A204.1 (cell line): ENCODE measurements at regions not wholly inside any gene's neighbourhood (a gene's known extent, or its start where the extent isn't known, plus 50 kb on each side); places are given as distances from the start of the nearest gene placed in this dataset.
"Not testable (repeated sequence)": the region's sequence is repeated elsewhere in the genome, so short reads cannot be mapped to it uniquely, and the experiment has no call there.

Experiments
- FAIRE-seq: peaks from 2 replicates; lab custom pipeline; 2012; peaks lifted over from hg19 to GRCh38; lab: Jason Lieb, UNC

DNA sequence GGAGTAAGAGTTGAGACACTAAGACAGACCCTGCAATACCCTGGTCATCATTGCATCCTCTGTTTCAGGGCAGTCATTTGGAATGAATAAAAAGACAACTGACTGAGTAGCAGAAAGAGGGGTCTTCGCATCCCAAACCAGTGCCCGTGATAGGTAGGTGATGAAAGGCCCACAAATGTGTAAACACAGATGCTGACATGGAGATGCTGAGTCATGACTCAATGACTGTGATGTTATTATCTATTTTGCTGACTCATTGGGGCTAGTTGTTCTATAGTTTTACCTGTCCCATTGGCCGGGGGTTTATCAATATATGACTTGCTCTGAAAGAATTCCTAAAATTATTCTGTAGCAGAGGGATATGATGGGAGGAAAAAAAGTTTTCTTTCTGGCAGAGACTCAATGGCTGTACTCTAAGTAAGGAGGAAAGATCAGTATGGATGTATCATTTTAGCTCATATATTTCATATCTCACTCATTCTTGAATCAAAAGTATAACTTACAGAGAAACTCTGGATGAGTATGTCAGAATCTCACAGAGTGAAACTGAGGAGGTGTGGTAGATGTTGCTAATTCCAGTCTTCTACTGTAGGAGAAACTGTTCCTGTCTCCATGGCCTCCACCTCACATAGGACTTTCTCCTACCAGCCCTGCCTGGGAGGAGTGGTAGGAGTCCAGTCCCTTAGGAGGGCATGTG lies 119.9 kb upstream of the PREP start:
- FAIRE-seq: no peak

DNA sequence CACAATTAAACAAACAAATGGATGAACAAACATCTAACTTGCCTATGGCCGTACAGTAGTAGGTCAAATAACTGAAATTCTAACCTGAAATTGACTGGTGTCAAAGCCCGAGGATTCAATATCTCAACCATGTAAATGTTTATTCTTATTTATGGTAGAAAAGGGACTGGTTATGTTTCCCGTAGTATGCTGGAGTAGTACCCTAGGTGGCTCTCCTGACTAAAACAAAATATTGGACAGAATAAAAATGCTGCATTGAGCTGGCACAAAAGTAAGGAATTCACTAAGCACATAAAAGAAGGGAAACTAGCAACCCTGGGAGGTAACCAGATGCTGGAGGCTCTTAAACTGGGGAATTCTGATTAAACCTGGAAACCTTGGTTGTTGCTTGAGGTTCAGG lies 117.1 kb upstream of the PREP start:
- FAIRE-seq: no peak

DNA sequence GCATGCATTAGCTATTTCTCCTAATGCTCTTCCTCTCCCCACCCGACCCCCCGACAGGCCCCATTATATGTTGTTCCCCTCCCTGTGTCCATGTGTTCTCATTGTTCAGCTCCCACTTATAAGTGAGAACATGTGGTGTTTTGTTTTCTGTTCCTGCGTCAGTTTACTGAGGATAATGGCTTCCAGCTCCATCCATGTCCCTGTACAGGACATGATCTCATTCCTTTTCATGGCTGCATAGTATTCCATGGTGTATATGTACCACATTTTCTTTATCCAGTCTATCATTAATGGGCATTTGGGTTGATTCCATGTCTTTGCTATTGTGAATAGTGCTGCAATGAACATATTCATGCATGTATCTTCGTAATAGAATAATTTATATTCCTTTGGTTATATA lies 116.1 kb upstream of the PREP start:
- FAIRE-seq: not testable (repeated sequence)

DNA sequence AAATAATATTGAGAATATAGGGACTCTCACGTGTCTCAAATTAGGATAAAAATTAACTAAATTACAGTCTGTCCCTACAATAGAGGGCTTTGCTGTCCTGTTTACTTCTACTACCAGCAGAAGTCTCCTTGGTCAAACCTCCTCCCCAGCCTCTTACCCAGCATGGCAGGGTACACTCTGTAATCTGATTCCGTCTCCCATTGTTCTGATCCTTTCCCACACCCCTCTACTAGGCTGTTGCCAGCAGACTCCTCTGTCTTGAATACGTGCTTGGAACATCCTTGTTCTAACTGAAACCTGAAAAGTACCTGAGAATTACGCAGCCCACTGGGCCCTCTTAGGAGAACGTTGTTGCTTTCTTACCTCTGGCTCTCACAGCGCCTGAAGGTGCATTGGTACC lies 112.2 kb upstream of the PREP start:
- FAIRE-seq: no peak

DNA sequence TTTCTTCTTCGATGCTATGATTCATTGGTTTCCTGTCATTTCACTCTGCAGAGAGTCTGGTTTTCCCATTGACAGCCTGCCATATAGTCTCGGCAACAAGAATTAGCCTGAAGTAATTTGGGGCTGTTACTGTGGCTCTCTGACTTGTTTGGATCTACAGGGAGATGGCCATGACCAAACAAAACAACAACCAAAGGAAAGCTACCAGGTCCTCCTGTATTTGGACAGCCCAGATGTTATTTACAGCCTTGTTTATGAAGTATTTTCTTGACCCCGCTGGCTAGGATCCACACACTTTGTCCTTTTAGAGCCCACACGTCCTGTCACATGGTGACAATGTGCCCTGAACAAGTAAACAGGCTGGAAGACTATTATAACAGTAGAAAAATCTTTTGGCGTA lies 111.4 kb upstream of the PREP start:
- FAIRE-seq: no peak

DNA sequence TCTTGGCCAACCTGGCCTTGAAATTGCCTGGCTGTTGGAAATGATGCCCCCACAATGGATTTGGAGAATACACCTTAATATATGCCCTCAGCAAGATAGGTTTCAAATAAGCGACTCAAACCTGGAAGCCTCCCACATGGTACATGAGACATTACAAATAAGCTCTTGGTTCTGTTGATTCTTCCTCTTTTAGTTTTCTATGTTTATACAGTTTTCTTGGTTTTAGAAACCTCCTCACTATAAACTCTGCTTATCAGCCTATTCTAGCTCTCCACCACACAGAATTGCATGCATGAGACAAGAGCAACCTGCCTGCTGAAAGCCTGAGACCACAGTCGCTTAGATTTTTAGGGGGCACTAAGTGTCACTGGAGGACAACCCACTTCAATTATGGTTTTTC lies 108.8 kb upstream of the PREP start:
- FAIRE-seq: no peak

DNA sequence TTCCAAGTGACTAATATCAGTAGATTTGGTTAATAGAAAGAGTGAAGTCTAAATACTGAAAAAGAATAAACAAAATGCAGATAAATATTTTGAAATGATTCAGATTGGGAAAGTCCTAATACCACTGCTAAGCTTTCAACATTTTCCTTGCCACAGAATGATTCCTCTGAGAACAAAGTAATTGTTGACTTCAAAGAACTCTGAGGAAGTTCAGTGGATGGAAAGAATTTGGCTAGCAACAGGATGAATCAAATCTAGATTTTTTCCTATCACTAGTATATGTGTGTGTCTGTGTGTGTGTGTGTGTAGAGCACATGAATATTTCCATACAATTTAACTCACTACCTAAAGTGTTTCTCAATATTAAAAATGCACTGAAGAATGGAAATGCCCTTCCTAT lies 107.9 kb upstream of the PREP start:
- FAIRE-seq: no peak

DNA sequence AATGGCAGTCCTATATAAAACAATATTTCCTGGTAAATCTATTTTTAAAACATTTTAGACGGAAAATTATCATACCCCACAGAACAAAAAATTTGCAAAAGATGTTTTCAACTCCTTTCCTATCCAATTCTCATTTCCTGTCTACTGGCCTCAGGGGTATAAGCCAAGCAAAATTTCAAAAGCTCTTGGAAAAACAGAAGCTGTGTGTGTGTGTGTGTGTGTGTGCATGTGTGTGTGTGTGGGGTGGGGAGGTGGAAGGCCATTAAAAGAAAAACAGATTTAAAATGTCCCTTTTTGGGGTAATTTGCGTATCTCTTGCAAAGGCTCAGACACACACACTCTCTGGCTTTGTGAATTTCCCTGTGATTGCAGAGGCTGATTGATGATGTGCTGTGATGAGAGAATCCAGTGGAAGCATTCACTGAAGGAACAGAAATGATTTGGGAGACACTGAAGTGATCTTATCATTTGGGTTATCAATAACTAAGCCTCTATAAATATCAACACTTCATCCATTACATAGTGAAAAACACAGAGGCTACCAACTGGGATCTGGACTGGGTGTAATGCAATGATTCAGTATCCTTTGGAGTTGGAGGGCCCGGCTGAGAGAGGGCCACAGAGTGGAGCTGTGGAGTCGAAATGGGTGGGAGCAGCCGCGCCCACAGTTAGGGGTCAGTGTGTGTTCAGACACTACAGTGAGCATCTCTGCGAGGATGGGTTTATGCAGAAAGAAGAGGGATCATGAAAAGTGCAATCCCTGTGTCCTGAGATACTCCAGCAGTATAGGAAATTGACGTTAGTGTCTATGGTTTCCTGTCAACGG lies 106.8 kb upstream of the PREP start:
- no peak for FAIRE-seq

DNA sequence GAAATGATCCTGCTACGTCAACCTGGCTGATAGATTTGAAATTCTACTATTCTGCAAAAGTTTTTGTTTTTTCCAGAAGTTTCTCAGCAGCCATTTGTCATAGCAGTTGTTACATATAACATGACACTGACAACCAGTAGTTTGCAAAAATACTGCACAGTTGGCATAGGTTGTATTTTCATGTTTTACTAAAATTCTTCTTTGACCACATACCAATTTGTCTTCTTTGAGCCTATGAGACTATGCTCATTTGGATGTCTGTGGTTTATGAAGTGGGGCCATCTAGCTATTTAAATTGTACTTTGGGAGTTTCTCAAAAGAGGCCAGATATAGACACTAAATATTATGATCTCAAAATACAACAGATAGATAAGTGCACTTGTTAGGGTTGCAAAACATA lies 104.9 kb upstream of the PREP start:
- no peak for FAIRE-seq

DNA sequence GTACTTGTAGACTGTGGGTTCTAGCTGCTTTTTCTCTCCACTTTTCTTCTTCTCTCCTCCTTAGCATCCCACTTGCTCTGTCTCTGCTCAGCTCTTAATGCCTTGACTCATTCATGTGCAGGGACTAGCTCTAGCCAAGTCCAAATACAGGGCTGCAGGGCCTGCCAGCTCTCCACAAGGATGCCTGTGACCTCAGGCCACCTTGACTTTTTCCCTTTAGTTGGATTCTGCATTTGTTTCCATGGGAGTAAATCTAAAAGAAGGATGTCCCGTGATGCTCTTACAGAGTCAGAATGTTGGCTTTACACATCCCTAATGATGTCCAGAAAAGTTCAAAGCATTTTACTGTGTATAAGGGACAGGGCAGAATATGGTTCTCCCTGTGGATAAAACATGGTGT lies 101.8 kb upstream of the PREP start:
- FAIRE-seq: no peak

DNA sequence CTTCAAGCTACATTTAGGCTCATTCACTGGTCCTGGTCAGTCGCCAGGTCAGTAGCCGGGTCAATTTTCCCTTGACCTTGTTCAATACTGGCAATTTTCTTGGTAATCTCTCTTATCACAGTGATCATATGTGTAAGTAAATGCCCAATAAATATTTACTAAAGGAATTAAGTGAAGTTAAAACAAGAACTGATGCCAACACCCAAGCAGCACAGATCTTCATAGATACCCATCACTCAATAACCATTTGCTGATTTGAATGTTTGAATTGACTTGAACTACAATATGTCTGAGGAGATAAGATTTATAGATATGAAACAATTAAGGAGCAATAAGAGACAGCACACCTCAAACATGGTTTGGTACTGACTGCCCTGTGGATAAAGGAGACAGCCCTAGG lies 100.8 kb upstream of the PREP start:
- FAIRE-seq: no peak

DNA sequence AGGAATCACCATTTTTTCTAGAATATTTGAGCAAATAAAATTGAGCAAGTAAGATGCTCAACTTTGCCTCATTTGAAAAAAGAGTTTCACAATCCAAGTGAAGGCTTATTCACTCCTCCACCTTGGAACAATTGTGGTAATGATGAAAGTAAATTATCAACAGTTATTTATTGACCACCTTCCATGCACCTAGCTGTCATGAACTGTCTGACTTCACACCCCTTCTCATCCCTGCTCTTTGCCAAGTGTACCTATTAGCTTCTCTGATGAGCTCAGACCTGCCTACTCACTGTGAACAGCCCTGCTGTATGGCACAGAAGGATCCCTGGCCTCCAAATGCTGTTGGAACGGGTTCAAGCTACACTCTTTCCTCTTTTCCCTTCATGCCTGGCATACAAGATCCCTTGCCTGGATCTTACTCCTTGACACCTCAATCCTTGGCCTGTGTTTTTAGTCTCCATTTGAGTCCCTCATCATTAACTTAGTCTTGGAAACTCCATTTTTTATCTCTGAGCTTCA lies 99.0 kb upstream of the PREP start:
- no peak for FAIRE-seq

DNA sequence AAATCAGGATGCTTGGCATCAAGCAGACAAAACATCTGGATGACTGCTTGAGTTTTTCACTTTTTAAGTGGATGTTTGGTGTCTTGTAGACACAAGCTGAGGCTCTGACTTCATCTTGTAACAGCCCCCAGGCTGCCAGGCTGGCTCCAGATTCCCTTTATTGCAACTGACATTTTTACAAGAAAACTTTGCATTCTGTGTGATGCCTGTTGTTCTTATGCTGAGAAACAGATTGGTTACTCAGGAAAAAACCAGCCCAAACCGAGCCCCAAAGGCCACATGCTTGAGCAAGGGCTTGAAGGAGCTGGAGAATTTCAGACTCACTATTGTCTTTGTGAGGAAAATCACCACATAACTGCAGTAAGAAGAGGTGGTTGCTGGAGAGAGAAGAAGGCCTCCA lies 98.4 kb upstream of the PREP start:
- no peak for FAIRE-seq

DNA sequence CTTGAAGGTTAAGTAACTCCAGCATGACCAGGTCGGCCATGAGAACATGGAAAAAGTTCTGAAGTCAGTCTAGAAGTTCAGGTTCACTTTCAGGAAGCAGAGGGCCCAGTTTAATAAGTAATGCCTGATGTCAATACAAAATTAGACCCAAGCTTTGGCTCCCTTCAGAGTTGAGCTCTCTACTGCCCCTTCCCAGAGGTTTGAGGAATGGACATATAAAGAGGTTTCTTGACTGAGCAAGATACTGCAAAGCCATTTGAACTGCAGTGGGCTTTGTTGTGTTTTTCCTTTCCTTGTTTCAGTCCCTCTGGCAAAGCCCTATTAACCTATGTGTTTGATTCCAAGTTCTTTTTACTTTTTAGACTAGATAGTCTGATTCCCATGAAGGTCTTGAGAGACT lies 97.8 kb upstream of the PREP start:
- FAIRE-seq: no peak

DNA sequence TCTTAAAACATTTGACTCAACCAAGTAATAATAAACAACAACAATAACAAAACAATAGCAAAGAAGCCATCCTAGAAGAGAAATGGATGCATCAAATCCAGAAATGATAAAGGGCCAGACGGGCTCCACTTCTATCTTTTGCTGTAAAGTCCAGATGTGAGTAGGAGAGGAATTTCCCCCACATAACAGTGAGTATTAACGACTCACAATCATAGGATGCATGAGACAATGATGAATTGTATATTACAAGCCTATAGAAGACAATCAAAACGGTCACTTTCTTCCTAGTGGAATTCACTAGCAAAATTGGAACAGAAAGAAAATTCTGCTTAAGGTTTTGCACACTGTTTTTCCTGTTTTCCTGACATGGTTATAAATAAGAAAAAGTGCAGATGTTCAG lies 97.0 kb upstream of the PREP start:
- no peak for FAIRE-seq

DNA sequence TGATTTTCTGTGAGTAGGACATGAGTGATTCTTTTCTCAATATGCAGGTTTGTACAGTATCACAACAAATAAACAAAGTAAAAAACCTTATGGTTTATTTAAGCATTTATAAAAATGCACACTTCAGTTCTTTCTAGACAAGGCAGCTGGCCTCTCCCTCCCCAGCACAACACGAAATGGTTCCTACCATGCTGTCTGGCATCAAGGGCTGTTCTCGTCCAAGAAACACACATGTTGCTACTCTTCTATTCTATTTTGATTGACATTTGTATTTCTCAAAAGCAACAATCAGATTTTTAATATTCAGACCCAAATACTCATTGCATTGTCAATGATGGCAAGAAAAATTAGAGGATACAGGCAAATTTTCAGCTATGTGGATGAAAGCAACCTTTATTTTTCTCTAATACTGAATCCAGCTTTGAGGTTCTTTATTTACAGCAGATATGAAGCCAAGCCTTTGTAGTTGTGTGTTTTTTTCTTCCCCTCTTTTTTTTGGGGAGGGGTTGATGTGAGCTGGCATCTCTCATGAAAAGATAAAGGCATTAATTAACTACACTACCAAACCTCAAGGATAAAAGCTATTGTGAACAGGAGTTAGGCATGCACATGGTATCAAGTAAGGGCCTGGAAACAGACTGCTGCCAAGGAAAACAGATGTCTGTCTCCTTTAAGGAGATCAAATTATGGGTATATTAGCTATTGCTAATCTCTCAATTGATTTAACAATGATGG lies 96.4 kb upstream of the PREP start:
- no peak for FAIRE-seq

DNA sequence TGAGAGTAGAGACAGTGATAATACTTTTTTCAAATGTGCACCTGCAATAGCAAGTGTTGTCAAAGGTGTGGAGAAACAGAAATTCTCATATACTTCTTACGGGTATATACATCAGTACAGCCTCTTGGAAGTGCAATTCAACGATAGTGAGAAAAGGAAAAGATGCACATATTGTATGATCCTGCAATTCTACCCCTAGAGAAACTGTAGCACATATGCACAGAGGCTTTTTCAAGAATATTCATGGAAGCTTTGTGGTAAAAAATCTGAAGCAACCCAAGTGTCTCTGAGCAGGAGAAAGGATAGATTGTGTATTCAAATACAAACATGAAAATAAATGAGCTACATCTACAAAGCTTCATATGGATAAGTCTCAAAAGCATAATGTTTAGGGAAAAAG lies 94.7 kb upstream of the PREP start:
- FAIRE-seq: no peak

DNA sequence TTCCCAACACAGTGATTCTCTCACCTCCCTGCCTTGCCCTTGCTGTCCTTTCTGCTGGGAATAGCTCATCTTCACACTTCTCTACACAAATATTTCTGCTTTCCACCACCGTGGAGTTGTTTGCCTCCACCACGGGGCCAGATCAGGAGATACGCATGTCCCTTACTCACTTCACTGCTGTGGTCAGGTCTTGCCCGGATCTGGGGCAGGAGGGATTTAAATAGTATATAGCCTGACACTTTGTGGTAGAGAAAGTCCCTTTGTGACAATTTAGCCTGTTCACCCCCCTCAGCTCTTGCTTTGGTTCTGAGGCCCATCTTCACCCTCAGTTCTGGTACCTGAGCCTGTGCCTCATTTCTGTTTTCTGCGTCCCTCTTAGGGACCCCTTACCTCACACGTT lies 92.6 kb upstream of the PREP start:
- FAIRE-seq: no peak

DNA sequence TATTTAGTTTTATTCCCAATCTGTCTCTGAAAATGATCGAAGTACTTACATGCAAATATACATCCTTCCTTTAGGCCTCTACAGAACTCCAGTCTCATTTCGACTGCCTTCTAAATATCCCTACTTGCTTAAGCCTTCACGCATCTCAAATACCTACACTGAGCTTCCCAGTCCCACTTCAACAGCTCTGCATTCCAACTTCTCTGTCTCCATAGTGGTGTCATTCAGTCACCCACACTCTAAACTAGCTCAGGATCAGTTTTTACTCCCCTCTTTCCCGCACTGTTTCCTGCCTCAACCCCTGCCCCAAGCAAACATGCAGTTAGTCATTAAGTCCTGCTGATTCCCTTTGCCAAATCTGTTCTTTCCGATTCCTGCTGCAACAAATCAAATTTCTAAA lies 91.8 kb upstream of the PREP start:
- no peak for FAIRE-seq

DNA sequence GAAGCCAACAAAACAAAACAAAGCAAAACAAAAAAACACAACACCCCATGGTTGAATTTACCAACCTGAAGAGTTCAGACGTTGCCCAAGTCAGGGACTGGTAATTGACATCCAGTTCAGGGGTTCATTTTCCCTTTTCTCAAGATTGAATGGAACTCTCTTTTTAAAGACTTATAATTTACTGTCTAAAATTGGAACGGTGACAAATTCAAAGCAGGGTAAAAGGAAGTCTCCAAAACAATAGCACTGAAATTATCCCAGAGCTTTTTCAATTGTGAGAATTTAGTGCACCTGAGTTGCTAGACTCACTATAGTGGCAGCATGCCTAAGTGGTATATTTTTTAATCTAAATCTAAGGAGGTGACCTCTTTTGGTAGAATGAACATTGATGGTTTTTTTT lies 90.9 kb upstream of the PREP start:
- no peak for FAIRE-seq

DNA sequence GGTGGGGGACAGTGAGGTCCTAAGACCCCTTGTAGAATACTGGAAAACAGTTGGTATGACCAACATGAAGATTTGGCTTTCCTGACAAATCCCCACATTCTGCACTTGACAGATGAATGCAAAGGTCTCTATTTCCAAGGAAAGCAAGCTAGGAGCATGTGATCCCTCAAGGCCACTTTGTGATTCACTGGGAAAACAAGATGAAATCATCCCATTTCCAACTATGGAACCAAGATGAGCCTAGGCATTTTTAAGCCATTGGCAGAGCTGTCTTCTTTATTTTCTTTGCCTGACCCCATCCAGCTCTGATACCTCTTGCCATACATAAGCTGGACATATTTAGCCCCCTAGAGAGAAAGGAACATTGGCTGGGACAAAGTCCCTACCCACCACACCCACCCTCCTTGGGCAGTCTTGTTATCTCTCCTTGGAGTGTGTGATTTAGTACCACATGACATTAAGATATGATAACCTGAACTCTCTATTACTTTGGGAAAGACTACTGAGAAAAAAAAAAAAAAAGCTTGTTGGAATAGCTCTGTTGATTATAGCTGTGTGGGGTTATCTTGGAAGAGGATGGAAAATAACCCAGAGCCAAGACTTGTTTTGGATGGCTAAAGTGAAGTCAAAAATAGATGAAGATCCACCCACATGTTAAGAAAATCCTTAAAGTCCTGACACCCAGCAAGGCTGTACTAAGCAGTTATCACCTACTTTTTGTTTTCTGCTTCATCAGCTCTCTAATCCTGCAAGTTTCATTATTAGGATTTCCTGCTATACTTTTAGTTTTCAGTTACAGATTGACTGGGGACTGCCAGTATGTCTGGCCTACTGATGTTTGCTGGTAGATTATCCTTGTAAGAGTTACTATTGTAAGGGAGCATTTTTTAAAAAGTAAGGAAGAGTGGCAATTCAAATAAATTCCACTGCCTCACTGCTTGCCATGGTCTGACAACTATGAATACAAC lies 90.1 kb upstream of the PREP start:
- no peak for FAIRE-seq

DNA sequence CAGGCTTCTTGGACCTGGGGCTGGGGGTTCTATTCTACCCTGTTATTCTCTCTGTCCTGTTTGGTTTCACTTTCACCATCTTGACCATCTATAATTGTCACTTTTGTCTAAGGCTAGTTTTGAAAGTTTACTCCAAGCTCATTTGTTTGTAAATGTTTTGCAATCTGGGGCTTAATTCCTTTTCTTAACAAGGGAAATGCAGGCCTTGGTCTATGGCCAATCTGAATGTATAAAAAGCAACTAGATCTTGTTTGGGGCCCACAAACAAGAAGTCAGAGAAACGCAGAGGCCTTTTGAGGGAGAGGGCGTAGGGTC lies 86.3 kb upstream of the PREP start:
- FAIRE-seq: no peak
